HepG2 (cell line): ENCODE measurements at regions not wholly inside any gene's neighbourhood (a gene's known extent, or its start where the extent isn't known, plus 50 kb on each side); places are given as distances from the start of the nearest gene placed in this dataset.

Experiments used
- CHCHD3 ChIP-seq: sonication (generic); formaldehyde crosslinking; IDR thresholded peaks from 2 replicates; pipeline ENCODE4 v1.8.0; 2022; ENCODE audit warnings: mild to moderate bottlenecking, missing genetic modification reagents, moderate library complexity
- CHD2 ChIP-seq: IDR thresholded peaks from 2 replicates; pipeline ENCODE4 v1.6.1; 2011; ENCODE audit warnings: low read depth, low read length, improper control_type of control experiment
- CTCF ChIP-seq: sonication (generic); formaldehyde crosslinking; IDR thresholded peaks from 2 replicates; pipeline ENCODE4 v1.5.0; 2020; ENCODE audit warnings: mild to moderate bottlenecking, missing genetic modification reagents, moderate library complexity
- FOXK2 ChIP-seq: fragments of 450-650 bp; IDR thresholded peaks from 2 replicates; pipeline ENCODE4 v1.6.1; 2016
- KLF13 ChIP-seq: sonication (generic); formaldehyde crosslinking; IDR thresholded peaks from 2 replicates; pipeline ENCODE4 v1.4.0; 2020; ENCODE audit warnings: mild to moderate bottlenecking, missing genetic modification reagents
- MAFK ChIP-seq, 2 experiments: IDR thresholded peaks in 1 of 2; conservative IDR thresholded peaks in 1 of 2; 2 replicates each; pipeline ENCODE4 v1.6.1; 2011; ENCODE audit warnings: improper control_type of control experiment in 2 of 2, low read length in 2 of 2
- TFE3 ChIP-seq: IDR thresholded peaks from 2 replicates; pipeline ENCODE4 v1.6.1; 2016
- YY1 ChIP-seq: IDR thresholded peaks from 2 replicates; pipeline ENCODE4 v1.6.1; 2011; ENCODE audit warnings: low read length, low read depth, moderate library complexity, mild to moderate bottlenecking; ENCODE audit not compliant: insufficient read depth, insufficient replicate concordance
- ZBTB33 ChIP-seq: sonication (generic); formaldehyde crosslinking; IDR thresholded peaks from 2 replicates; pipeline ENCODE4 v1.4.0; 2020; ENCODE audit warnings: missing genetic modification reagents
- ZFP36 ChIP-seq: fragments of 150-350 bp; IDR thresholded peaks from 2 replicates; pipeline ENCODE4 v1.6.1; 2018; ENCODE audit warnings: borderline replicate concordance, low read length, low read depth; ENCODE audit not compliant: partially characterized antibody
- ZFP91 ChIP-seq: sonication (generic); formaldehyde crosslinking; IDR thresholded peaks from 2 replicates; pipeline ENCODE4 v1.9.0; 2022; ENCODE audit warnings: missing genetic modification reagents, mild to moderate bottlenecking, borderline replicate concordance
- ZNF841 ChIP-seq: sonication (generic); formaldehyde crosslinking; IDR thresholded peaks from 2 replicates; pipeline ENCODE4 v1.8.1; 2023; ENCODE audit warnings: missing genetic modification reagents, borderline replicate concordance

- TF ChIP-seq ZNF841 (CRISPR knock-in tag) = no peak
- no peak for TF ChIP-seq CTCF
- no peak for TF ChIP-seq YY1
- no peak for TF ChIP-seq MAFK (conservative IDR thresholded peaks at IDR 0.05 in 1 of 2, IDR thresholded peaks at IDR 0.05 in 1 of 2; ENCODE audit: low read length in 2 of 2)
- no peak for TF ChIP-seq ZBTB33 (CRISPR knock-in tag)
- no peak for TF ChIP-seq ZFP91 (CRISPR knock-in tag)
- TF ChIP-seq CHD2 = no peak
- no peak for TF ChIP-seq TFE3 (CRISPR knock-in tag)
- no peak for TF ChIP-seq ZFP36
- no peak for TF ChIP-seq KLF13 (CRISPR knock-in tag)
- TF ChIP-seq CHCHD3 = no peak
- no peak for TF ChIP-seq FOXK2
Observed at GRCh38 chr3:193829781-193830180, 236.8 kb downstream of the OPA1 start.
